GM23248 (cell line): ENCODE measurements at regions not wholly inside any gene's neighbourhood (a gene's known extent, or its start where the extent isn't known, plus 50 kb on each side); places are given as distances from the start of the nearest gene placed in this dataset.
"Not testable (repeated sequence)": the region's sequence is repeated elsewhere in the genome, so short reads cannot be mapped to it uniquely, and the experiment has no call there.

ENCODE experiments used
- EZH2 ChIP-seq: fragments of 200-600 bp; sonication (generic); IDR thresholded peaks from 2 replicates; pipeline ENCODE4 v1.6.1; 2018; ENCODE audit warnings: antibody characterized with exemption, mild to moderate bottlenecking; ENCODE audit not compliant: insufficient read depth, poor library complexity, severe bottlenecking
- EZH2phosphoT487 ChIP-seq: fragments of 200-600 bp; sonication (generic); IDR thresholded peaks from 2 replicates; pipeline ENCODE4 v1.6.1; 2018; ENCODE audit warnings: antibody characterized with exemption, moderate library complexity, mild to moderate bottlenecking, low read depth; ENCODE audit not compliant: insufficient read depth

GRCh38 chr19:28575312-28575711 lies 637.6 kb downstream of the UQCRFS1 start:
- TF ChIP-seq EZH2phosphoT487, EZH2: not testable (repeated sequence)
